ENCODE measurements at regions not wholly inside any gene's neighbourhood (a gene's known extent, or its start where the extent isn't known, plus 50 kb on each side); places are given as distances from the start of the nearest gene placed in this dataset.
"Not testable (repeated sequence)": the region's sequence is repeated elsewhere in the genome, so short reads cannot be mapped to it uniquely, and the experiment has no call there.

- DNase-seq (ENCODE audit: low spot score) = no peak
Measured at GRCh38 chr15:38128341-38128781, 124.3 kb upstream of the SPRED1 start.

GRCh38 chr15:38128921-38129320 lies 123.7 kb upstream of the SPRED1 start:
- DNase-seq (ENCODE audit: low spot score) = no peak

- peak; percentile 46 for DNase-seq (ENCODE audit: low spot score)
Measured at GRCh38 chr15:38129531-38130204, 123.0 kb upstream of the SPRED1 start.

- no peak for DNase-seq (ENCODE audit: low spot score)
Measured at GRCh38 chr15:38130205-38130567, 122.5 kb upstream of the SPRED1 start.

GRCh38 chr15:38130740-38131498 lies 121.7 kb upstream of the SPRED1 start:
- peak; percentile 40 for DNase-seq (ENCODE audit: low spot score)

GRCh38 chr15:38134252-38134651 lies 118.4 kb upstream of the SPRED1 start:
- no peak for DNase-seq (ENCODE audit: low spot score)

GRCh38 chr15:38142195-38142594 lies 110.4 kb upstream of the SPRED1 start:
- not testable (repeated sequence) for DNase-seq (ENCODE audit: low spot score)

- DNase-seq (ENCODE audit: low spot score) = peak; percentile 12
Measured at GRCh38 chr15:38144921-38145320, 107.7 kb upstream of the SPRED1 start.

- no peak for DNase-seq (ENCODE audit: low spot score)
Measured at GRCh38 chr15:38145651-38146111, 107.0 kb upstream of the SPRED1 start.

GRCh38 chr15:38147246-38147645 lies 105.4 kb upstream of the SPRED1 start:
- DNase-seq (ENCODE audit: low spot score) = no peak

GRCh38 chr15:38148471-38148870 lies 104.2 kb upstream of the SPRED1 start:
- no peak for DNase-seq (ENCODE audit: low spot score)

- no peak for DNase-seq (ENCODE audit: low spot score)
Measured at GRCh38 chr15:38149315-38149714, 103.3 kb upstream of the SPRED1 start.

- no peak for DNase-seq (ENCODE audit: low spot score)
Measured at GRCh38 chr15:38150148-38150547, 102.5 kb upstream of the SPRED1 start.

- DNase-seq (ENCODE audit: low spot score) = no peak
Measured at GRCh38 chr15:38150794-38151193, 101.8 kb upstream of the SPRED1 start.

GRCh38 chr15:38153781-38154180 lies 98.9 kb upstream of the SPRED1 start:
- DNase-seq (ENCODE audit: low spot score) = no peak

GRCh38 chr15:38154255-38154654 lies 98.4 kb upstream of the SPRED1 start:
- DNase-seq (ENCODE audit: low spot score) = no peak

GRCh38 chr15:38154837-38155236 lies 97.8 kb upstream of the SPRED1 start:
- DNase-seq (ENCODE audit: low spot score) = no peak

- DNase-seq (ENCODE audit: low spot score) = no peak
Measured at GRCh38 chr15:38163658-38164057, 89.0 kb upstream of the SPRED1 start.

- no peak for DNase-seq (ENCODE audit: low spot score)
Measured at GRCh38 chr15:38164061-38164460, 88.6 kb upstream of the SPRED1 start.

- no peak for DNase-seq (ENCODE audit: low spot score)
Measured at GRCh38 chr15:38164507-38164906, 88.1 kb upstream of the SPRED1 start.

GRCh38 chr15:38168467-38169070 lies 84.1 kb upstream of the SPRED1 start:
- no peak for DNase-seq (ENCODE audit: low spot score)

- DNase-seq (ENCODE audit: low spot score) = no peak
Measured at GRCh38 chr15:38171973-38172372, 80.7 kb upstream of the SPRED1 start.

GRCh38 chr15:38174691-38175090 lies 77.9 kb upstream of the SPRED1 start:
- DNase-seq (ENCODE audit: low spot score) = no peak

Measured in hepatic stellate cell (primary cell).